NCI-H1105 (cell line): ENCODE measurements at regions not wholly inside any gene's neighbourhood (a gene's known extent, or its start where the extent isn't known, plus 50 kb on each side); places are given as distances from the start of the nearest gene placed in this dataset.

Source experiments
- DNase-seq: peaks from one replicate; lab custom pipeline; 2025; lab: John Stamatoyannopoulos, UW

- DNase-seq: no peak
Observed at GRCh38 chr3:148150141-148150540, 547.6 kb upstream of the AGTR1 start.

DNA sequence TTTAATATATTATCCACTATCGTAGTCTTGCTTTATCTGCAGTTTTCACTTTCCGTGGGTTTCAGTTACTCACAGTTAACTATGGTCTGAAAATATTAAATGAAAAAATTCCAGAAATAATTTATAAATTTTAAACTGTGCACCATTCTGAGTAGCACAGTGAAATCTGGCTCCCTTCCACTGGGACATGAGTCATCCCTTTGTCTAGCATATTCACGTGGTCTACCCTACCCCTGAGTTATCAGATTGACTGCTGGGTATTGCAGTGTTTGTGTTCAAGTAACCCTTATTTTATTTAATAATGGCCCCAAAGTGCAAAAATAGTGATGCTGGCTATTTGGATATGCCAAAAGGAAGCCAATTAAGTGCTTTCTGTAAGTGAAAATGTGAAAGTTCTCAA lies 539.5 kb upstream of the AGTR1 start:
- no peak for DNase-seq

- no peak for DNase-seq
Observed at GRCh38 chr3:148162132-148162531, 535.6 kb upstream of the AGTR1 start.

GRCh38 chr3:148168347-148168746 lies 529.4 kb upstream of the AGTR1 start:
- no peak for DNase-seq

DNA sequence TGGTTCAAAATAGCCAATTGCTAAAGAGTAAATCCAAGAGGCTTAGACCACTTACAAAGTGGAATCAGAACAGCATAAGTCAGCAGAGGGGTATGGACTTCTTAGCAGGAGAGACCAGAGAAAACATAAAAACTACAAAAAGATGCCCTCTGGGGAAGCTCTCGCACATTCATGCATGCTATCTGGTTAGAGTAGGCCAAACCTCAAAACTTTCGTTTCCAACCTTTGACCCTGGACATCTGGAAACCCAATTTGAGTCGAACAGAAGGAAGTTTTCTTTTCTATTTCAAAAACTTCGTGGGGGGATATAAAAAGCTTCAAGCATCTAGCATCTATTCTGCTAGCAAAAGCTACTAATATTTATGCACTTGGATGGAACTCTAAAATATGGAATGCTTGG lies 523.9 kb upstream of the AGTR1 start:
- DNase-seq: no peak

DNA sequence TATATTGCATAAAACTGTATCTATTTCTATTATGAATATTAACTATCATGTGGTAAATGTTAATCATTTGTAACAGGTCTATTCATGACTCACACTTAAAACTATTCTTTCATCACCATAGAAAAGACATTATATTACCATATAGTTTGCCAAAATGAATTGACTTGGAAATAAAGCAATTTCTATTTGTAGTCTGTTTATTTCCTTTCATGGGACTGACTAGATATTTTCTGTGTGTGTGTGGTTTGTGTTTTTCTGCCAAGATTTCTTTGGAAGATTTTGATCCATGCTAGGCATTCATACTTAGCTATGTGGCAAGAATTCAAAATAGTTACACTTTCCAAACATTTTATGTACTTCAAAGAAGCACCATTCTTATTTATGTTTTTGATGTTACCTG lies 522.5 kb upstream of the AGTR1 start:
- no peak for DNase-seq

DNA sequence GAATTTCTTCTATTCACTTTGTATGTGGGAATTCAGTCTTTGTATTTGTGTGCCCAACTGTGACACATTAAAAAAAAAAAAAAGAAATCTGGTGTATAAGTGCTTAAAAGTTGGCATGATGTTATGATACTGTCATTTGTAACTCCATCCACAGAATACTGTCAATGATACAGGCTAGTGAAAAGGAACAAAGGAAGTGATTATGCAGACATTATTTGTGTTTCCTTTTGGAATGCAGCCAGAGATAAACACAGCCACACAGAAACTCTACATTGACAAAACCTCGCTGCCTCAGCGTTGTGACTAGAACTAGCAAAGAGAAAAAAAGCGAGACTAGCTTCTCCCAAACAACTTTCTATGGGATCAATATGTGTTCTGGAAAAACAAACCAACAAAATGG lies 519.2 kb upstream of the AGTR1 start:
- DNase-seq: peak; percentile 91

DNA sequence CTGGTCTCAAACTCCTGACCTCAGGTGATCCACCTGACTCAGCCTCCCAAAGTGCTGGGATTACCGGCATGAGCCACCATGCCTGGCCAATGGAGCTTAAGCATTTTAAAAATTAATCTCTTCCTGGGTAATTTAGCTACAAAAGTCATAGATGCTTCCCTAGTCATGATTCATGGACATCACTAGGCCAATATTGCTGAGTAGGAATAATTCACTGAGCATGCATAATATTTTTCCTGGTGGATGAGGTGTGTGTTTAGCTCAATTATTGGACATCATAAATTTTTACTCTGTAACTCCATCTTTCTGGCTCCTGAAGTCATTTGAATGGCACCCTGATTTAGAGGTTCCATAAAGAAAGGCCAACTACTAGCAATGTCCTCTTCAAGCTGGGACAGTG lies 512.9 kb upstream of the AGTR1 start:
- no peak for DNase-seq

GRCh38 chr3:148186881-148187280 lies 510.8 kb upstream of the AGTR1 start:
- DNase-seq: no peak

GRCh38 chr3:148187296-148187695 lies 510.4 kb upstream of the AGTR1 start:
- DNase-seq: no peak

- DNase-seq: no peak
Observed at GRCh38 chr3:148190441-148190990, 507.2 kb upstream of the AGTR1 start.

GRCh38 chr3:148191966-148192365 lies 505.7 kb upstream of the AGTR1 start:
- DNase-seq: no peak

- no peak for DNase-seq
Observed at GRCh38 chr3:148197061-148197460, 500.6 kb upstream of the AGTR1 start.

- no peak for DNase-seq
Observed at GRCh38 chr3:148202386-148202785, 495.3 kb upstream of the AGTR1 start.

DNA sequence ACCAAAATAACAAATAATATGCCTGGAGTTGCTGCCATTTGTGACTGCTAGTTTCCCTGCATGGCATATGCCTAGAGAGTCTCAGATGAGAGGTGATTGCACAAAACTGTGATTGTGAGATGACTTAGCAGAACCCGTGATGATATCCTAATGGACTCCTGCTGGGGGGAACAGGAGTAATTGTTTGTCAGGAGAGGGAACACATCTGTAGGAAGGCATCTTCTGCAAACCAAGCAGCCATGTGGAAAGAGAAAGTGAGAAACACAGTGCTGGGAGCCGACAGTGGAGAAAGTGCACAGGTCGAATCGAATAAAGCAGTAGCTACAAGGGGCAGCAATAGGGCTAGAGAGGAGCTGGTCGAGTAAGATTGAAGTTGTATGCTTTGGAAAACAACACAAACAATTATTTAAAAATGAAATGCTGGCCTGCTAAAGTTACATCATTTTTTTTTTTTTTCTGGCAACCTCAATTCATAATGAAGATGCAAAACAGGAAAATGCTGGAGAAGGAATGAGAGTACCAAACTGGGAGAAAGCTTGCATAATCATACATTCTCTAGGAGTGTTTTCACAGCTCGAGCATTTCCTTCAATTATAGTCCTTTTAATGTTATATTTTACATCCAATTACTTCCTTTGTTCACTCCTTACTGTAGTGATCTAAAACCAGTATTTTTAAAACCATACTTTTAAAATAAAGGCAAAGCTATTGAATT lies 494.2 kb upstream of the AGTR1 start:
- DNase-seq: no peak

DNA sequence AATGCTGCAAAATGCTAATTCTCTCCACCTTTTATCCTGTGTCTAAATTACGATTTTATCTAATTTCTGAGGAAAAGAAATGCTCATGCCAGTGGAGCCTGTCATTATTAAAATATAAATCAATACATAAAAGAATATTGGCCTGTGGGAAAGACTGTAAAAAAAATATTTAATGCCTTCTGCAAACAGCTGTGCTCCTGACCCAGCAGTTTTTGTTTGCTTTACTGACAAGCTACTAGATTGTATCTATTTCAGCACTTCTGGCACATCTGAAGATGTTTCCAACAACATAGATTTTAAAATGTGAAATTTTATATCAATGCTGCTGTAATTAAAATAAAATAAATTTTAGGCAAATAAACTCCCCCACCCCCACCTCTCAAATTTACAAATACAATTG lies 493.6 kb upstream of the AGTR1 start:
- DNase-seq: no peak

GRCh38 chr3:148205977-148206376 lies 491.7 kb upstream of the AGTR1 start:
- no peak for DNase-seq

DNA sequence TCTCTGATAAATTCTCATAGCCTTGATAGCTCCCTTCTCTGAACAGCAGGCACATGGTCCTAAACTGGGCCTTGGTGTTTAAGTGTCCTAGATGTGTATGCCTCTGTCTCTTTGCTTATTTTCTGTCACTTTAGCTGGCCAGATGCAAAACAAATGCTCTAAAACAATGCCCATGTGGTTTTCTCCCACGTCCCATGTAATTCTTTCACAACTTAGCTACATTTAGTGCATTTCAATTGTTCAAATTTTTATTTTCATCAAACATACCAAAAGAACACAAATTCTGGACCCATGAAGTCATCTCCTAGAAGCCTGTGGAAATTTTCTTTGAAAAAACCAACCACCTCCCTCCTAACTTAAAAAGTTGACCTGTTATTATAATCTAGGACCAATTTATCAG lies 491.3 kb upstream of the AGTR1 start:
- no peak for DNase-seq

GRCh38 chr3:148208975-148209374 lies 488.7 kb upstream of the AGTR1 start:
- no peak for DNase-seq

GRCh38 chr3:148211725-148212124 lies 486.0 kb upstream of the AGTR1 start:
- DNase-seq: no peak

DNA sequence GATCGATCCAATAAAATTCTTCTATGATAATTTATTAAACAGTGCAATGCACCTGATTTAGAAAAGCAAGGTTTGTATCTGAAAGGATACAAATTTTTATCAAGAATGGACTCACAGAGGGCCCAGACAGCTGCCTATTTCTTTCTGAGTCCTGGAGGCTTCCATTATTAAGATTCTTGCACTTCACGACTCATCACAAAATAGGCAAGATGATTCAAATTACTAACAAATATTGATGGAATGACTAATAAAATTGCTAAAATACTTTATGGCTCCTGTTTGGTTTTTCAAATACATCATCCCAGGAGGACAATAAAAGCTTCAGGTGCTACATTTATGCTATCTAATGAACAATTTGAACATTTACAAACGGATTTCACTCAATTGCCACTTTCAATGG lies 483.0 kb upstream of the AGTR1 start:
- DNase-seq: no peak

GRCh38 chr3:148217317-148217716 lies 480.4 kb upstream of the AGTR1 start:
- no peak for DNase-seq

- DNase-seq: no peak
Observed at GRCh38 chr3:148218222-148218621, 479.5 kb upstream of the AGTR1 start.

DNA sequence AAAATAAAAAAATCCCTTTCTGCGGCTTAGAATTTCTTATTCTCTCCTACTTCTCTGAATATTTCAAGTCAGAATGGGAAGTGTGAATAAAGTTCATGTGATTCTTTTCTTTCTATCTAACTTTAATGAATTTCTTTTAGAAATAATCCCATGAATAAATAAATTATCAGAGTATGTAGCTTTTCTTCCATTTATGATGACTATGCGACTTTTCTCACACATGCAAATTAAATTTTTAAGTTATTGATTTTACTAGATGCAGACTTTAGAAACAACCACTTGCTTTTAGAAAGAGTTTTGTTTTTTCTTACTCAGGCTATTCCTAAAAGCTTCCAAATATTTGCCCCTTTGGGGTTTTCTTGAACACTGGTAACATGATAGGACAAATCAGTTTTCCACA lies 477.7 kb upstream of the AGTR1 start:
- no peak for DNase-seq
